Esophagus squamous epithelium (tissue), 4 donors: ENCODE measurements at regions not wholly inside any gene's neighbourhood (a gene's known extent, or its start where the extent isn't known, plus 50 kb on each side); places are given as distances from the start of the nearest gene placed in this dataset.

ENCODE experiments used
- CTCF ChIP-seq, 6 experiments: fragments of 450-650 bp in 4 of 6; fragments of 200-600 bp in 2 of 6; sonication (generic) in 2 of 6; IDR thresholded peaks; one replicate each; pipeline ENCODE4 v1.5.1; 2016 to 2019; ENCODE audit warnings: antibody characterized with exemption in 6 of 6, mild to moderate bottlenecking in 4 of 6, moderate library complexity in 4 of 6
- POLR2A ChIP-seq, 4 donors: fragments of 450-650 bp; IDR thresholded peaks; one replicate each; pipeline ENCODE4 v1.6.1; 2017; ENCODE audit warnings: antibody characterized with exemption in 4 of 4, mild to moderate bottlenecking in 4 of 4, moderate library complexity in 3 of 4

- TF ChIP-seq POLR2A (IDR thresholded peaks at IDR 0.05) (no peak), CTCF (IDR thresholded peaks at IDR 0.05) (no peak)
Measured at GRCh38 chr13:95484052-95484451, 68.5 kb upstream of the CLDN10 start.
